ENCODE measurements at regions not wholly inside any gene's neighbourhood (a gene's known extent, or its start where the extent isn't known, plus 50 kb on each side); places are given as distances from the start of the nearest gene placed in this dataset.

- TF ChIP-seq NFYB (CRISPR knock-in tag; IDR thresholded peaks at IDR 0.05), result no peak
- TF ChIP-seq ZNF264 (CRISPR knock-in tag; IDR thresholded peaks at IDR 0.05), result no peak
Observed at GRCh38 chr7:81641873-81642272, 128.0 kb downstream of the HGF start (continued).

GRCh38 chr7:81638198-81638597 is 131.6 kb downstream of the HGF start:
- Histone ChIP-seq H3K9ac (ENCODE audit: insufficient read depth, low read depth, low read length) (no peak overlapping the region), H3K4me2 (ENCODE audit: low read depth, low read length) (no peak overlapping the region), H3K4me3 (replicated peaks in 1 of 3; ENCODE audit: insufficient read depth in 1 of 3, low read depth in 2 of 3, low read length in 3 of 3) (no peak overlapping the region), H3K36me3 (replicated peaks in 1 of 2; ENCODE audit: control insufficient read depth in 1 of 2, insufficient read depth in 2 of 2, low read length in 2 of 2) (no peaks in the 10 kb centered on the region), H3K79me2 (ENCODE audit: insufficient read depth, low read length) (no peaks in the 10 kb centered on the region), H3K4me1 (ENCODE audit: insufficient read depth, low read length) (no peaks in the 10 kb centered on the region), H3K9me3 (ENCODE audit: low read length) (no peaks in the 10 kb centered on the region), H2AFZ (ENCODE audit: low read length) (no peak overlapping the region), H3K27ac (ENCODE audit: extremely low read length, insufficient read depth, low read length) (no peak overlapping the region), H4K20me1 (ENCODE audit: insufficient read depth, low read length) (no peaks in the 10 kb centered on the region), H3K27me3 (ENCODE audit: control insufficient read depth in 1 of 2, insufficient read depth in 2 of 2, low read length in 2 of 2) (no peaks in the 10 kb centered on the region)
- POLR2A ChIA-PET, result no interaction called here
- DNase-seq (ENCODE audit: low spot score), result peak; percentile 29
- no peak for FAIRE-seq
- 1% methylated on average over 5 of the region's 5 CpGs for WGBS (ENCODE audit: low lambda C conversion rate)
- CTCF ChIA-PET (ENCODE audit: low intra/inter-chr PET ratio, low total read pairs), result no interaction called here
- TF ChIP-seq ZBTB49 (CRISPR knock-in tag; IDR thresholded peaks at IDR 0.05; ENCODE audit: borderline replicate concordance), result no peak
- peak; percentile 68 for TF ChIP-seq NR2F6 (IDR thresholded peaks at IDR 0.05)
- TF ChIP-seq NR2F6 (CRISPR knock-in tag; IDR thresholded peaks at IDR 0.05), result no peak
- TF ChIP-seq ZC3H13 (CRISPR knock-in tag; IDR thresholded peaks at IDR 0.05), result no peak
- no peak for TF ChIP-seq ATF1 (CRISPR knock-in tag; IDR thresholded peaks at IDR 0.05)
- no peak for TF ChIP-seq HNF4G (IDR thresholded peaks at IDR 0.05; ENCODE audit: borderline replicate concordance, low read depth, low read length)
- TF ChIP-seq HNF4G (CRISPR knock-in tag; IDR thresholded peaks at IDR 0.05; ENCODE audit: borderline replicate concordance, low read depth), result no peak
- no peak for TF ChIP-seq SRSF1 (optimal IDR thresholded peaks at IDR 0.05; ENCODE audit: low read depth, low read length)
- peak in 1 of 2 experiments; percentile 73; a peak in 2 of 4 replicates for TF ChIP-seq NR2F1 (CRISPR knock-in tag; IDR thresholded peaks at IDR 0.05)
- TF ChIP-seq STAT5B (CRISPR knock-in tag; IDR thresholded peaks at IDR 0.05), result no peak
- no peak for TF ChIP-seq AHR (CRISPR knock-in tag; IDR thresholded peaks at IDR 0.05)
- 0 out of 2 replicates have a peak, but pooled peaks have one; percentile 29 for TF ChIP-seq NR2F2 (IDR thresholded peaks at IDR 0.05; ENCODE audit: borderline replicate concordance, low read depth)
- no peak for TF ChIP-seq ZNF550 (CRISPR knock-in tag; IDR thresholded peaks at IDR 0.05; ENCODE audit: borderline replicate concordance)
- TF ChIP-seq ZBTB8A (CRISPR knock-in tag; IDR thresholded peaks at IDR 0.05; ENCODE audit: borderline replicate concordance, low read depth), result no peak
- no peak for ATAC-seq
- no TSS peak for BruUV-seq (replicated peaks)
- in situ Hi-C loops (cut with HindIII; ENCODE audit: extremely low pct_ligation_motif_present, low pct_unique_long_range_greater_than_20kb) (no loop called here), intact Hi-C loops (cut with micrococcal nuclease; ENCODE audit: unreplicated experiment) (no loop called here)

All from HepG2 (cell line).